HFFc6 (cell line): ENCODE measurements at regions not wholly inside any gene's neighbourhood (a gene's known extent, or its start where the extent isn't known, plus 50 kb on each side); places are given as distances from the start of the nearest gene placed in this dataset.

Experiments
- DNase-seq: peaks from one replicate; pipeline ENCODE4 v3.0.0-alpha.2; 2018
- H3K27ac Mint-ChIP-seq: 2 replicates; pipeline ENCODE4 v1.8.0; 2020; ENCODE audit warnings: mild to moderate bottlenecking, mixed read lengths
- H3K27me3 Mint-ChIP-seq: 2 replicates; pipeline ENCODE4 v1.8.0; 2021; ENCODE audit warnings: mild to moderate bottlenecking, moderate library complexity, mixed read lengths; ENCODE audit not compliant: insufficient read depth
- H3K36me3 Mint-ChIP-seq: 2 replicates; pipeline ENCODE4 v1.8.0; 2021; ENCODE audit warnings: low read depth, mixed read lengths
- H3K4me1 Mint-ChIP-seq: 2 replicates; pipeline ENCODE4 v1.8.0; 2020; ENCODE audit warnings: low read depth, mixed read lengths
- H3K4me3 Mint-ChIP-seq: 2 replicates; pipeline ENCODE4 v1.8.0; 2020; ENCODE audit warnings: mild to moderate bottlenecking, moderate library complexity, mixed read lengths
- H3K9me3 Mint-ChIP-seq: 2 replicates; pipeline ENCODE4 v1.8.0; 2020; ENCODE audit warnings: mild to moderate bottlenecking, mixed read lengths
- TF ChIP-seq, protein P1 (sequence below): fragments of 200-600 bp; sonication (generic); IDR thresholded peaks from 2 replicates; pipeline ENCODE4 v1.5.0; 2021; ENCODE audit warnings: antibody characterized with exemption, mild to moderate bottlenecking

DNA sequence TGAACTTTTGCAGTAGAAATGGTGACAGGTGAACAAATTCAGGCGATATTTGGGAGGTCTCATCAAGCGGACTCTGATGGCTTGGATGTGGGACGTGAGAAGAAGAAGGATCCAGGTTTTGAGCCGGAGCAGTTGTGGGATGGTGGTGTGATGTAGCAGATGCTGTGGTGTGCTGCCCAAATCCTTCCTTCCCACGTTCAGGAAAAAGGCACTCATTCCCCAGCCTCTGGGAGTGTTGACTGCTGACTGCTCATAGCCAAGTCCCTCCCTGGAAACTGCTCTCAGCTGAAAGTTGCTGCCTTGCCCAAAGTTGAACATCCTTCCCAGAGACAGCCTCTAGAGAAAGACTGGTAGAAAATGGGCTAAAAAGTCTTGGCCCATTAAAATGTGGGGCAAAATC, 890.3 kb upstream of the ACVR2A start:
- H3K9me3 Mint-ChIP-seq: peaks cover 50% of the 10 kb centered on the region

DNA sequence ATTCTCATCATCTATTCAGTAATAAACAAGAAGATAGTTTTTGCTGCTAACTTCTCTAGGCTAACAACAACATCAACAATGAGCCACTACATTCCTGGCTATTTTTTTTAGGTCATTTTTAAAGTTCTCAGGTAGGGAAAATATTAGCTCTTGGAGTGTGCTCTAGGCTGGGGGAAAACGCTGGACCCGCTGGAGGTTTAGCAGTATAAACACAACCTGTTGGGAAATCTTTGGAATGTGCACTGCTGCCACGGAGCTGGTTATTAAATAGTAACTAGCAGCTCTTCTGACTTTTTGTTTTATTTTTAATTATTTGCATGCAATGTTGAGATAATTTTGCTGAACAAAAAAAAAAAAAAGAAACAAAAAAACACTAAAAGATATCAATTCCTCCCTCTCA, 892.1 kb upstream of the ACVR2A start:
- H3K36me3 Mint-ChIP-seq: no peaks in the 10 kb centered on the region
- no peak overlapping the region for H3K4me3 Mint-ChIP-seq
- H3K9me3 Mint-ChIP-seq: peaks cover 51% of the 10 kb centered on the region
- no peak for DNase-seq
- H3K27me3 Mint-ChIP-seq: peaks cover 1% of the 10 kb centered on the region; the same call in 1 of the 2 replicates
- H3K27ac Mint-ChIP-seq: no peak overlapping the region
- TF ChIP-seq, protein P1, sequence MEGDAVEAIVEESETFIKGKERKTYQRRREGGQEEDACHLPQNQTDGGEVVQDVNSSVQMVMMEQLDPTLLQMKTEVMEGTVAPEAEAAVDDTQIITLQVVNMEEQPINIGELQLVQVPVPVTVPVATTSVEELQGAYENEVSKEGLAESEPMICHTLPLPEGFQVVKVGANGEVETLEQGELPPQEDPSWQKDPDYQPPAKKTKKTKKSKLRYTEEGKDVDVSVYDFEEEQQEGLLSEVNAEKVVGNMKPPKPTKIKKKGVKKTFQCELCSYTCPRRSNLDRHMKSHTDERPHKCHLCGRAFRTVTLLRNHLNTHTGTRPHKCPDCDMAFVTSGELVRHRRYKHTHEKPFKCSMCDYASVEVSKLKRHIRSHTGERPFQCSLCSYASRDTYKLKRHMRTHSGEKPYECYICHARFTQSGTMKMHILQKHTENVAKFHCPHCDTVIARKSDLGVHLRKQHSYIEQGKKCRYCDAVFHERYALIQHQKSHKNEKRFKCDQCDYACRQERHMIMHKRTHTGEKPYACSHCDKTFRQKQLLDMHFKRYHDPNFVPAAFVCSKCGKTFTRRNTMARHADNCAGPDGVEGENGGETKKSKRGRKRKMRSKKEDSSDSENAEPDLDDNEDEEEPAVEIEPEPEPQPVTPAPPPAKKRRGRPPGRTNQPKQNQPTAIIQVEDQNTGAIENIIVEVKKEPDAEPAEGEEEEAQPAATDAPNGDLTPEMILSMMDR: no peak
- H3K4me1 Mint-ChIP-seq: no peaks in the 10 kb centered on the region

More for the DNA sequence above, 890.3 kb upstream of the ACVR2A start:
- Mint-ChIP-seq H3K4me3 (no peak overlapping the region), H3K36me3 (no peaks in the 10 kb centered on the region), H3K27ac (no peak overlapping the region), H3K4me1 (no peaks in the 10 kb centered on the region), H3K27me3 (no peaks in the 10 kb centered on the region)
- no peak for DNase-seq
- TF ChIP-seq, protein P1: no peak

DNA sequence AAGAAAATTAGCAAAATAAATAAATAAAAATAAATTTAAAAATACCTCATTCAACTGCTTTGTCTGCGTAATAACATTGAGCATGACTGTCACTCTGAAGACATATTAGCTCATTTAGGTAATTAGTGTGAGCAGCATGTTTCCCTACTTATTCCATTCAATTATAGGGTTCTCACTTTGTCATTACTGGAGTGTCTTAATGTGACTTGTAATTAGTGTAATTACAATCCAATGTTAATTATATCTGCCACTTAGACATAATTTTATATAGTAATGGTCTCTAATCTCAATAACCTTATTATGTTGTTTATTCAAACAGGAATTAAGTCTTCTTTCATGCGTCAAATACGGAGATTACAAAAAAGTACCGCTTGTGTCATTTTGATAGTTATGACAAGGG, 893.9 kb upstream of the ACVR2A start:
- no peak for DNase-seq
- no peak overlapping the region for H3K4me3 Mint-ChIP-seq
- H3K9me3 Mint-ChIP-seq: peaks cover 51% of the 10 kb centered on the region
- H3K4me1 Mint-ChIP-seq: no peaks in the 10 kb centered on the region
- no peaks in the 10 kb centered on the region for H3K36me3 Mint-ChIP-seq
- TF ChIP-seq, protein P1: no peak
- H3K27ac Mint-ChIP-seq: no peak overlapping the region
- peaks cover 3% of the 10 kb centered on the region for H3K27me3 Mint-ChIP-seq

DNA sequence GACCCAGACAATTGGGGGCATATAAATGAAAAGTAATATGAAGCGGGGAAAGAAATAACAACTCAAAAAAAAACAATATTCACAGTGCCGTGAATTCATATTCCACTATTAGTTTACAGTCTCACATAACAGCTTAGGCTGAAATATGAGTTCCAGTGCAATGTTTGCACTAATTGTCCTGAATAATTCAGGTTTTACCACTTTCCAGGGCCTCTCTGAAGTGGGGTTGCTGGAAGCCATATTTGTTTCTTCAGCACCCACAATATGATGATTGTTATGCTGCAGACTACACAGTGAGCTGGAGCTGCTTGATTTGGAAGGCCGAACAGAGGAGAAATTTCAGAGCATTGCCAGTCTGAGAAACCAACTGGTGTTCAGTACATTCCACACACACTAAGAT, 894.5 kb upstream of the ACVR2A start:
- no peak overlapping the region for H3K27ac Mint-ChIP-seq
- no peak overlapping the region for H3K4me3 Mint-ChIP-seq
- no peak for DNase-seq
- no peaks in the 10 kb centered on the region for H3K4me1 Mint-ChIP-seq
- TF ChIP-seq, protein P1: no peak
- H3K36me3 Mint-ChIP-seq: no peaks in the 10 kb centered on the region
- H3K9me3 Mint-ChIP-seq: peaks cover 47% of the 10 kb centered on the region
- H3K27me3 Mint-ChIP-seq: peaks cover 3% of the 10 kb centered on the region

DNA sequence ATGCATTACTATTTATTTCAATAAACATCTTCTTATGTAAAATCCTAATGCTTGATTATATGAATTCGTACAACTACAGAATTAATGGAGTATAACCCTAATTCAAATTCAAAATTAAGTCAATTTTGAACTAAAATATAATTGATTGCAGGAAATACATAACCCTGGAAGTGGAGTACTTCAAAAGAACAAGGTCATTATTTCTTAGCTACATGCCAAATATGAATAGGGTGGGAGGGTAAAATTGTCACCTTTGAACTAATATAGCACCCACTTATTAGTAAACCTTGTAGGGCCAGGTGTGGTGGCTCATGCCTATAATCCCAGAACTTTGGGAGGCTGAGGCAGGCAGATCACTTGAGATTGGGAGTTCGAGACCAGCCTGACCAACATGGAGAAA, 895.4 kb upstream of the ACVR2A start:
- Mint-ChIP-seq H3K9me3 (peaks cover 41% of the 10 kb centered on the region), H3K4me3 (no peak overlapping the region), H3K36me3 (no peaks in the 10 kb centered on the region), H3K4me1 (no peaks in the 10 kb centered on the region), H3K27ac (no peak overlapping the region), H3K27me3 (peaks cover 3% of the 10 kb centered on the region)
- TF ChIP-seq, protein P1: no peak
- no peak for DNase-seq

- Mint-ChIP-seq H3K27ac (no peak overlapping the region), H3K9me3 (peaks cover 42% of the 10 kb centered on the region), H3K36me3 (no peaks in the 10 kb centered on the region), H3K4me3 (no peak overlapping the region), H3K27me3 (peaks cover 3% of the 10 kb centered on the region), H3K4me1 (no peaks in the 10 kb centered on the region)
- TF ChIP-seq, protein P1: no peak
- DNase-seq: no peak
These were observed 900.2 kb upstream of the ACVR2A start for GRCh38 chr2:146944601-146945000.
